Spleen (tissue), 7 donors: ENCODE measurements at regions not wholly inside any gene's neighbourhood (a gene's known extent, or its start where the extent isn't known, plus 50 kb on each side); places are given as distances from the start of the nearest gene placed in this dataset.

Experiments
- POLR2A ChIP-seq, 3 donors: fragments of 450-650 bp; IDR thresholded peaks; one replicate each; pipeline ENCODE4 v1.5.1; 2017; ENCODE audit warnings: antibody characterized with exemption in 3 of 3, mild to moderate bottlenecking in 1 of 3
- TF ChIP-seq, protein P1 (sequence below), 11 experiments: fragments of 200-600 bp in 7 of 11; fragments of 450-650 bp in 4 of 11; sonication (generic) in 4 of 11; IDR thresholded peaks in 8 of 11; conservative IDR thresholded peaks in 3 of 11; 1 replicate in 7 of 11; 2 replicates in 4 of 11; pipeline versions ENCODE4 v1.4.0 to v1.8.0; 2016 to 2021; ENCODE audit warnings: antibody characterized with exemption in 11 of 11, inconsistent platforms in 4 of 11, mild to moderate bottlenecking in 1 of 11
- donor health status: DM: no; HTN: no; CAD: no; lungs with moderate emphysema.
- donor health status: DM: no; HTN: no; CAD: no.
- donor health status: DM: no; HTN: no; CAD: no.

DNA sequence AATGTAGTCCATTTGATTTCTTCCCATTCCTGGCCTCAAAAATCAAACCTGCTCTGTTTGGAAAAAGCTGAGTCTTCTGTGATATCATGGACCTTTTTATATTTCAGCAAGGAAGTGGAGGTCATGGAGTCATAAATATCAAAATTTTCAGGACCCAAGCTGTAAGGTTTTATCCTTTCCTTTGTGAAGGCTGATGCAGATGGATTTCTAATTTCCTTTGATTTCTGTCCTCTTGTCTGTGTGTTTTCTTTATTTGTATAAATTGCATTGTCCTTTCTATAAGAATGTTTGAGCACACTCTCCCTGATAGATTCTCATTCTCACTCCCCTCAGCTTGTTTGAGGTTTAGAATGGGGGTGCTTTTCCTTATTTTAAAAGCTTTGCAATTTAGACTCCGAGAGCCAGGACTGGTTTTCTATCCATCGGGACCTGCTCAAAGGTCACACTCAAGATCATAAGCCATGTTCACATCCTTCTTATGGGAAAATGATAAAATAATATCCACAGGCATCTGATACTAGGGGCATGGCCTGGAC is 127.4 kb upstream of the TMEM161B start:
- TF ChIP-seq, protein P1, sequence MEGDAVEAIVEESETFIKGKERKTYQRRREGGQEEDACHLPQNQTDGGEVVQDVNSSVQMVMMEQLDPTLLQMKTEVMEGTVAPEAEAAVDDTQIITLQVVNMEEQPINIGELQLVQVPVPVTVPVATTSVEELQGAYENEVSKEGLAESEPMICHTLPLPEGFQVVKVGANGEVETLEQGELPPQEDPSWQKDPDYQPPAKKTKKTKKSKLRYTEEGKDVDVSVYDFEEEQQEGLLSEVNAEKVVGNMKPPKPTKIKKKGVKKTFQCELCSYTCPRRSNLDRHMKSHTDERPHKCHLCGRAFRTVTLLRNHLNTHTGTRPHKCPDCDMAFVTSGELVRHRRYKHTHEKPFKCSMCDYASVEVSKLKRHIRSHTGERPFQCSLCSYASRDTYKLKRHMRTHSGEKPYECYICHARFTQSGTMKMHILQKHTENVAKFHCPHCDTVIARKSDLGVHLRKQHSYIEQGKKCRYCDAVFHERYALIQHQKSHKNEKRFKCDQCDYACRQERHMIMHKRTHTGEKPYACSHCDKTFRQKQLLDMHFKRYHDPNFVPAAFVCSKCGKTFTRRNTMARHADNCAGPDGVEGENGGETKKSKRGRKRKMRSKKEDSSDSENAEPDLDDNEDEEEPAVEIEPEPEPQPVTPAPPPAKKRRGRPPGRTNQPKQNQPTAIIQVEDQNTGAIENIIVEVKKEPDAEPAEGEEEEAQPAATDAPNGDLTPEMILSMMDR (IDR thresholded peaks at IDR 0.05 in 8 of 11, conservative IDR thresholded peaks at IDR 0.05 in 3 of 11): no peak
- no peak for TF ChIP-seq POLR2A (IDR thresholded peaks at IDR 0.05)
